NCI-H446 (cell line): ENCODE measurements at regions not wholly inside any gene's neighbourhood (a gene's known extent, or its start where the extent isn't known, plus 50 kb on each side); places are given as distances from the start of the nearest gene placed in this dataset.
A peak's percentile ranks its signal among the peaks of the same experiment; 100 is the strongest.

Experiments
- DNase-seq, 2 experiments: peaks; one replicate each; lab custom pipeline; 2025; lab: John Stamatoyannopoulos, UW

DNA sequence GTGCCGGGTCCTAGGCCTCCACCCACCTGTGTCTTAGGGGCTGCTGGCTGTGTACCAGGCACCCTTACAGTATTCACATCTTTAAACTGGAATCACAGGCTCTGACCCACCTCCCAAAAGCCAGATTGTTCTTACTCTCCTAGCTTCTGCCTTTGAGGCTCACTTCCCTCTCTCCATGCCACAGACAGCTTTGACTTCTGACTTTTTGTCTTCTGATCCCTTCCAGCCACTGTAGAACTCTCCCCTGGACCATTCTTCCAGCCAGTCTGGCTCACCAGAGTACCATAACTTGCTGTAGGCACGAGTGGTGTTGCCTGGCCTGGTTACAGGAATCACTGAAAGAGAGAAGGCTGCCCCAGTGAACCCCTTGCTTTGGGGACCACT, 58.1 kb upstream of the STUM start:
- no peak for DNase-seq

DNA sequence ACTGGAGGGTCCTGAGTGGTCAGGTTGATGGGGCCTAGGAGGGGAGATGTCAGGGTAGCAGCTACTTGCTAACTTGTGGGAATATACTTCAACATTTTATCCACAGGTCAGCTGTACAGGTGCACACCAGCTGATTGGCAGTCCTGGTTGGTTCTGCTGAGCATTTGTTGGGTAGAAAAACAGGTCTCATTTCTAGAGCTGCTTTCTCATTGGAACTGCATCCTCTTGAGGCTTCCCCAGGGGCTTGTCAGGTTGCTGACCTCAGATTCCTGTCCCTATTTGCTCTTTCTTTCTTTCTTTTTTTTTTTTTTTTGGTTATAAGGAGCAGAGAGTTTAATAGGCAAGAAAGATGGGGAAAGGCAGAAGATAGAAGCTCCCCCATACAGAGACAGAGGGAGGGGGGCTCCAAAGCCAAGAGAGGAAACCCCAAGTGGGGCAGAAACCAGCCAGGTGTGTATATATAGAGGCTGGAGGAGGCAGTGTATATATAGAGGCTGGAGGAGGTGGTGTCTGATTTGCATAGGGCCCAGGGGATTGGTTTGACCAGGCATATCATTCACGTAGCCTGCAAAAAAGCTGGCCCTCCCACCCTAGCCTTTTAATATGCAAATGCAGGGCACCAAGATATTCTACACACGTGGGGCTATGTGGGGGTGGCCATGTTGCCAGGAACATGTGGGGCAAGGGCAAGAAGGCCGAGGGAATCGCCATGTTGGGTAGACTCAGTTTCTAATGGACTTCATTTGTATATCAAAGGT, 57.3 kb upstream of the STUM start:
- DNase-seq: no peak

DNA sequence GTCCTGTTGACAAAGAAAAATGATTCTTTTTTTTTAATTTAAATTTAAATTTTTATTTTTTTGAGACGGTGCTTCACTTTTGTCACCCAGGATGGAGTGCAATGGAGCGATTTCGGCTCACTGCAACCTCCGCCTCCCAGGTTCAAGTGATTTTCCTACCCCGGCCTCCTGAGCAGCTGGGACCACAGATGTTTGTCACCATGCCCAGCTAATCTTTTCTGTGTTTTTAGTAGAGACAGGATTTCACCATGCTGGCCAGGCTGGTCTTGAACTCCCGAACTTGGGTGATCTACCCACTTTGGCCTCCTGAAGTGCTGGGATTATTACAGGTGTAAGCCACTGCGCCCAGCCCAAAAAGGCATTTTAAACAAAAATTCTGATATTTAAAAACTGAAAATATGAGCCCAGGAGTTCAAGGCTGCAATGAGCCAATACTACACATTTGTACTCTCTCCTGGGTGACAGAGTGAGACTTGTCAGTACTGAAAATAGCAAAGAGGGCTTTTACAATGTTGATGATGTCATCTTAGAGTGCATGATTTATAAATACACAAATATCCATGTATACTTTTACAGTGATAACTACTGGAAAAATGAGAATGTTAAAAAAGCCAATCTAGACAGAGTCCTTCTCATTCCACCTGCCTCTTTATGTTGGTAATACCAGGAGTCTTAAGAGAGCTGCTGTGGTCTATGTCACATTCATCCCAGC, 56.0 kb upstream of the STUM start:
- no peak for DNase-seq

DNA sequence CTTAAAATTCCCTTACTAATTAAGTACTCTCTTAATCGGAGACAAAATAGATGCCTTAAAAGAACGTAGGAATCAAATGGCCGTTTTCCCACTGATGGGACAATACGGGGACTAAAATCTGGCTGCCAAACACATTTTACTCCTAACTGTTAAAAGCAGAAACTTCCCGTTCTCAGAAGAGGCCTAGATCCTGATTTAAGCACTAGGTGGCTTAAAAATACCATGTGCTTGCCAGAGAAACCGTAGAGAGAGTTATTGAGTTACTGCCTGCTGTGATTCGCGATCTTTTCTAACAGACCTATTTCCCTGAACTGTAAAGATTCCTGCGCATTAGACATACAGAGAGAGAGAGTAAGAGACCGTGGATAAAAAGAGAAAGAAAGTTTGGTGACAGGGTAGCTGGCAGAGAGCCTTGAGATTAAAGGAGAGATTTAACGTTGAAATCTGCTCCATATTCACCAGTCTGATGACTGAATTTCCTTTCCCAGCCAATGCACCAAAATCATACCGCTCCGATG, 54.4 kb upstream of the STUM start:
- DNase-seq: no peak

DNA sequence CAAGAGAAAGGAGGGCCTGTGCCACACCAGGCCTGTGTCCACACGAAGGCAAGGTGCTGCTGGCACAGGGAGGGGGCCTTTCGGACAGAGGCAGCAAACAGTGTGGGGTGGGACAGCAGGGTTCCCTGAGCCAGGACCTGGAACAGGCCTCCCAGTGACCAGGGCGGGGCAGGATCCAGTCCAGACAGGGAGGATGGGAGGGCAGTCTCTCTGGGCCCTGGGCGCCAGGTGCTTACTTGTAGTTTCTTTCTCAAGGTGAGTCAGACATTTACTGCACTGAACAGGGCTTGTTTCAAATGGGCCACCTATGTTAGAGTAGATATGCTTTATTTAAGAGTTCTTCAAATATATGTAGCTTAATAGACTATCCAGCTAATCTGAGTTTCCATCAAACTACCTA, 52.8 kb upstream of the STUM start:
- DNase-seq: no peak

- DNase-seq: no peak
Observed at GRCh38 chr1:226496453-226497015, 52.0 kb upstream of the STUM start.

DNA sequence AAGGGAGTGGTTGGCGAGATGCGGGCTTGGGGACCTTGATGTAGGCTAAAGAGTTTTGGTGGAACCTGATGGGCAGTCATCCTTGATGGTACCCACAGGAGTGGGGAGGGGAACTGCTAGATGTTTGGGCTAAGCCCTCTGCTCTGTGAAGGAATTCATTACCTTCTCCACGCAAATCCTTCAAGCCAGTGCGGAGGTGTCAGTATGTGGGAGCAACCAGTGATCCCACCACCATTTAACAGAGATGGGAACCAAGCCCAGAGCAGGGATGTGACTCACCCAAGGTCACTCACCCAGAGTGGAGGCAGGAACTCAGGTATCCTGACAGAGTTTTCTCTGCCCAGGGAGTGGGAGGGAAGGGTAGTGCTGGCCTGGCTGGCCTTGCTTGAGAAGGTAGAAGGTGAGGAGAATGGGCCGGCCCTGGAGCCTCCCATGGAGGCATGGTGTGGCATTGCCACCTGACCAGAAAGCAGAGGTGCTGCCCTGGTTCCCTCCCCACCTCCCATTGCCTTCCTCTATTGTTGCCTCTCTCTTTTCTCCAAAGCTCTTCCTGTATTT, 51.2 kb upstream of the STUM start:
- no peak for DNase-seq

DNA sequence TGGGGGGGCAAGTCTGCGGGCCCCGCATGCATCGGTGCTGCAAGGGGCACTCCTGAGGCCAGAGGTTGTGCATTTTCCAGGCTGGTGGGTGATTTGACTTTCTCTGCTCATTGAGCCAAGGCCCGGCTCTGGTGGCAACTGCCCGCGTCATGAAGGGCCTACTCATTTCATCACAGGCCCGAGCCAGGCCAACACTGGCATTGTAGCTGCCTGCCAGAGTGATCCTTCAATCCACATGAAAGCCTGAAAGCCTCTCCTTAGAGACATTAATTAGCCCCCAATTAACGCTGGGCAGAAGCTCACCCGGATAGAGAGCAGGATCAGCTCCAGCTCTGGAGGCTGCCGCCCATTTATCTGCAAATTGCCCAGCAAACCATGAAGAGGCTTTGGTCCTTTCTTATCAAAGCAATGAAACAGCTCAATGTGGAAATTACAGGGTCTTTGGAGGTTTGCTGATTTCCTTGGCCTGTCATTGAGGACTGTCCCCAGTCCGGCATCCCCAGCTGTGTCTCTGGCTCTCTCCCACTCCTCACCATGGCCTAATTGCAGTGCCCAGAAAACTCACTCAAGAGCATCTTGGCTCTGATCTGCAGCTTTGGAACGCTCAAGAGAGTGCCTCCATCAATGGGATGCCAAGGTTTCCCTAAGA, 50.4 kb upstream of the STUM start:
- DNase-seq: peak; percentile 84 to 90

GRCh38 chr1:226498640-226499008, 49.9 kb upstream of the STUM start:
- DNase-seq: peak; percentile 73 to 79
